ENCODE measurements at regions not wholly inside any gene's neighbourhood (a gene's known extent, or its start where the extent isn't known, plus 50 kb on each side); places are given as distances from the start of the nearest gene placed in this dataset.

GRCh38 chrX:139020801-139021200, 309.3 kb upstream of the FGF13 start:
- TF ChIP-seq, protein P1, sequence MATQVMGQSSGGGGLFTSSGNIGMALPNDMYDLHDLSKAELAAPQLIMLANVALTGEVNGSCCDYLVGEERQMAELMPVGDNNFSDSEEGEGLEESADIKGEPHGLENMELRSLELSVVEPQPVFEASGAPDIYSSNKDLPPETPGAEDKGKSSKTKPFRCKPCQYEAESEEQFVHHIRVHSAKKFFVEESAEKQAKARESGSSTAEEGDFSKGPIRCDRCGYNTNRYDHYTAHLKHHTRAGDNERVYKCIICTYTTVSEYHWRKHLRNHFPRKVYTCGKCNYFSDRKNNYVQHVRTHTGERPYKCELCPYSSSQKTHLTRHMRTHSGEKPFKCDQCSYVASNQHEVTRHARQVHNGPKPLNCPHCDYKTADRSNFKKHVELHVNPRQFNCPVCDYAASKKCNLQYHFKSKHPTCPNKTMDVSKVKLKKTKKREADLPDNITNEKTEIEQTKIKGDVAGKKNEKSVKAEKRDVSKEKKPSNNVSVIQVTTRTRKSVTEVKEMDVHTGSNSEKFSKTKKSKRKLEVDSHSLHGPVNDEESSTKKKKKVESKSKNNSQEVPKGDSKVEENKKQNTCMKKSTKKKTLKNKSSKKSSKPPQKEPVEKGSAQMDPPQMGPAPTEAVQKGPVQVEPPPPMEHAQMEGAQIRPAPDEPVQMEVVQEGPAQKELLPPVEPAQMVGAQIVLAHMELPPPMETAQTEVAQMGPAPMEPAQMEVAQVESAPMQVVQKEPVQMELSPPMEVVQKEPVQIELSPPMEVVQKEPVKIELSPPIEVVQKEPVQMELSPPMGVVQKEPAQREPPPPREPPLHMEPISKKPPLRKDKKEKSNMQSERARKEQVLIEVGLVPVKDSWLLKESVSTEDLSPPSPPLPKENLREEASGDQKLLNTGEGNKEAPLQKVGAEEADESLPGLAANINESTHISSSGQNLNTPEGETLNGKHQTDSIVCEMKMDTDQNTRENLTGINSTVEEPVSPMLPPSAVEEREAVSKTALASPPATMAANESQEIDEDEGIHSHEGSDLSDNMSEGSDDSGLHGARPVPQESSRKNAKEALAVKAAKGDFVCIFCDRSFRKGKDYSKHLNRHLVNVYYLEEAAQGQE (IDR thresholded peaks at IDR 0.05; ENCODE audit: low read depth), result no peak
- no peak for TF ChIP-seq EZH2phosphoT487 (IDR thresholded peaks at IDR 0.05; ENCODE audit: borderline replicate concordance)
- TF ChIP-seq, protein P2, sequence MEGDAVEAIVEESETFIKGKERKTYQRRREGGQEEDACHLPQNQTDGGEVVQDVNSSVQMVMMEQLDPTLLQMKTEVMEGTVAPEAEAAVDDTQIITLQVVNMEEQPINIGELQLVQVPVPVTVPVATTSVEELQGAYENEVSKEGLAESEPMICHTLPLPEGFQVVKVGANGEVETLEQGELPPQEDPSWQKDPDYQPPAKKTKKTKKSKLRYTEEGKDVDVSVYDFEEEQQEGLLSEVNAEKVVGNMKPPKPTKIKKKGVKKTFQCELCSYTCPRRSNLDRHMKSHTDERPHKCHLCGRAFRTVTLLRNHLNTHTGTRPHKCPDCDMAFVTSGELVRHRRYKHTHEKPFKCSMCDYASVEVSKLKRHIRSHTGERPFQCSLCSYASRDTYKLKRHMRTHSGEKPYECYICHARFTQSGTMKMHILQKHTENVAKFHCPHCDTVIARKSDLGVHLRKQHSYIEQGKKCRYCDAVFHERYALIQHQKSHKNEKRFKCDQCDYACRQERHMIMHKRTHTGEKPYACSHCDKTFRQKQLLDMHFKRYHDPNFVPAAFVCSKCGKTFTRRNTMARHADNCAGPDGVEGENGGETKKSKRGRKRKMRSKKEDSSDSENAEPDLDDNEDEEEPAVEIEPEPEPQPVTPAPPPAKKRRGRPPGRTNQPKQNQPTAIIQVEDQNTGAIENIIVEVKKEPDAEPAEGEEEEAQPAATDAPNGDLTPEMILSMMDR (IDR thresholded peaks at IDR 0.05 in 2 of 3, conservative IDR thresholded peaks at IDR 0.05 in 1 of 3; ENCODE audit: borderline replicate concordance in 1 of 3, insufficient read depth in 1 of 3, low read depth in 2 of 3, low read length in 2 of 3), result no peak
- no peak for TF ChIP-seq EZH2 (IDR thresholded peaks at IDR 0.05)
- no peak for TF ChIP-seq POLR2AphosphoS5 (IDR thresholded peaks at IDR 0.05; ENCODE audit: low read depth, low read length)
- TF ChIP-seq ZNF274 (IDR thresholded peaks at IDR 0.05; ENCODE audit: low read depth, low read length), result no peak
- TF ChIP-seq SIN3A (IDR thresholded peaks at IDR 0.05; ENCODE audit: low read depth), result no peak
- TF ChIP-seq POLR2A (IDR thresholded peaks at IDR 0.05; ENCODE audit: borderline replicate concordance, extremely low read depth, insufficient read depth, insufficient read length), result no peak
- no peak for TF ChIP-seq MAX (IDR thresholded peaks at IDR 0.05)
- no peak for TF ChIP-seq EGR1 (IDR thresholded peaks at IDR 0.05; ENCODE audit: low read depth)
- no peak for TF ChIP-seq RAD21 (IDR thresholded peaks at IDR 0.05; ENCODE audit: low read depth)
- TF ChIP-seq YY1 (IDR thresholded peaks at IDR 0.05; ENCODE audit: extremely low read depth, insufficient replicate concordance, low read depth, low read length), result no peak
- no peak for TF ChIP-seq ZBTB33 (IDR thresholded peaks at IDR 0.05; ENCODE audit: extremely low read depth, insufficient replicate concordance, low read length)
- no peak for TF ChIP-seq CBX3 (IDR thresholded peaks at IDR 0.05; ENCODE audit: low read depth)

Data from HCT116 (cell line).